ENCODE measurements at regions not wholly inside any gene's neighbourhood (a gene's known extent, or its start where the extent isn't known, plus 50 kb on each side); places are given as distances from the start of the nearest gene placed in this dataset.

DNA sequence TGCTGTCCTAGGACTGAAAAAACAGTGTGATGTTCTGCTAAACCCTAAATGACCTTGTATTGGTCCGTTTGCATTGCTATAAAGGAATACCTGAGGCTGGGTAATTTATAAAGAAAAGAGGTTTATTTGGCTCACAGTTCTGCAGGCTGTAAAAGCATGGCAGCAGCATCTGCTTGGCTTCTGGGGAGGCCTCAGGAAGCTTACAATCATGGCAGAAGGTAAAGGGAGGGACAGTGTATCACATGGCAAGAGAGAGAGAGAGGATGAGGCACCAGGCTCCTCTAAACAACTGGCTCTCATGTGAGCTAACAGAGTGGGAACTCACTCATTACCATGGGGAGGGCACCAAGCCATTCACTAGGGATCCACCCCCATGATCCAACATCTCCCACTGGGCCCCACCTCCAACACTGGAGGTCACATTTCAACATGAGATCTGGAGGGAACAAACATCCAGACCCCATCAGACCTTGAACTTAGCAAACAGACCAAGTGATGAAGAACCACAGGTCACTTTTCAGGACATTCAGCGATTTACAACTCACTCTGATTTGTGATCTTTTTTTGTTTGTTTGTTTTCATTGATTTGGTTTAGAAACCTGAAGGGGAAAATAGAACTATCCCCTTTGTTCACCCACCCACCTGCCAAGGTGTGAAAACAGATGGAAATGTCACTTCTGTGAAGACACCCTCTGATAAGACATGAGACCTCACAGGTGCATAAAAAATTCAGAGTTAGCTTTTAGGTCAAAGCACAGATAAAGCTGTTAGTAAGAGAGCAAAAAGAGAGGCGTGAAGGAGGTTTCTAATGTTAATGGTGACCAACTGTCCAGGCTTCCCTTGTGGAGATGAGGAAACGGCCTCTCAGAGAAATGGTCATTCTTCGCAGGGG lies 104.2 kb upstream of the RALGPS2 start:
- TF ChIP-seq CTCF (conservative IDR thresholded peaks at IDR 0.05), result no peak
- TF ChIP-seq EZH2 (IDR thresholded peaks at IDR 0.05; ENCODE audit: low read depth), result no peak

Measured in PC-9 (cell line).